Ectodermal cell (in vitro differentiated cells): ENCODE measurements at regions not wholly inside any gene's neighbourhood (a gene's known extent, or its start where the extent isn't known, plus 50 kb on each side); places are given as distances from the start of the nearest gene placed in this dataset.

ENCODE experiments used
- H3K27ac ChIP-seq: 2 replicates; pipeline ENCODE4 v1.7.0; 2013; ENCODE audit warnings: mild to moderate bottlenecking, low read depth, low read length; ENCODE audit not compliant: insufficient read depth, poor library complexity, severe bottlenecking
- H3K27me3 ChIP-seq: 2 replicates; pipeline ENCODE4 v1.7.0; 2013; ENCODE audit warnings: mild to moderate bottlenecking, low read length; ENCODE audit not compliant: insufficient read depth, control insufficient read depth, poor library complexity, severe bottlenecking
- H3K36me3 ChIP-seq: one replicate; pipeline ENCODE4 v1.7.0; 2013; ENCODE audit warnings: low read length; ENCODE audit not compliant: control insufficient read depth, insufficient read depth
- H3K4me1 ChIP-seq: one replicate; pipeline ENCODE4 v1.7.0; 2013; ENCODE audit warnings: low read length; ENCODE audit not compliant: control insufficient read depth, insufficient read depth
- H3K4me3 ChIP-seq: 2 replicates; pipeline ENCODE4 v1.7.0; 2013; ENCODE audit warnings: low read depth, low read length, control low read depth; ENCODE audit not compliant: insufficient read depth
- H3K9me3 ChIP-seq: 2 replicates; pipeline ENCODE4 v1.7.0; 2013; ENCODE audit warnings: mild to moderate bottlenecking, low read length, moderate library complexity; ENCODE audit not compliant: control insufficient read depth
- WGBS, 2 experiments: methylation state at CpG; one replicate each; pipeline ENCODE4 v1.1.7; 2013; ENCODE audit warnings: missing lambda C conversion rate in 2 of 2; 5-methylcytosine and 5-hydroxymethylcytosine counted together

DNA sequence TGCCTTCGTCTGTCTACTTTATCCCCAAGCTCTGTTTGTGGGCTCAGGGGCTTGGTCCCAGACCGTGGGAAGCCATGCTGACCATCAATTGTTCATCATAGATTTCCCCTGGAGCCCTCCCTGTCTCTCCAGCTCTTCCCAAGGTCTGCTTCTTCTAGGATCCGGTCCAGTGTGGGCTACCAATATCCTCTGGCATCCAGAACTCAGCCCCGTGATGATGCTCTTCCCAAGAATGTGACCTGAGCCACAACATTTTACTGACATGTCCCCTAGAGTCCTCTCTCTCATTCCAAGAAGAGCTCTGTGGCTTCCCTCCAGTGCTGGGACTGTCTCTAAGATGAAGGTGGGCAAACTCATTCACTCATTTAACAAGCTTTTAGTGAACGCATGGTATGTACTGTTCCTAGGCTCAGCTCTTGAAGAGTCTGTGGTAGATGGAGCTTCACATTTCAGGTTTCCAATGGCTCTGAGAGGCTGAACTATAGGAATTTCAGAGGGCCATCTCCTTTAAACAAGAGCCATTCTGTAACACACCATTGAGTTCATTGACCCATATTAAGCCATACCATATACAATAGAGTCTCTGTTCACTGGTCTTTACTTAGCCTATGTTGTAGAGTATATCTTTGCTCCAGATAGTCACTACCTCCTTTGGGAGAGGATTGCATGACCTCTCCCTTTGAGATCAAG is 142.0 kb upstream of the APCDD1 start:
- H3K27ac ChIP-seq: no peak overlapping the region
- no peaks in the 10 kb centered on the region for H3K36me3 ChIP-seq
- no peaks in the 10 kb centered on the region for H3K9me3 ChIP-seq
- H3K4me3 ChIP-seq: no peak overlapping the region
- 92% methylated on average over 5 of the region's 5 CpGs for WGBS, 2 experiments
- H3K27me3 ChIP-seq: no peaks in the 10 kb centered on the region
- H3K4me1 ChIP-seq: no peaks in the 10 kb centered on the region

DNA sequence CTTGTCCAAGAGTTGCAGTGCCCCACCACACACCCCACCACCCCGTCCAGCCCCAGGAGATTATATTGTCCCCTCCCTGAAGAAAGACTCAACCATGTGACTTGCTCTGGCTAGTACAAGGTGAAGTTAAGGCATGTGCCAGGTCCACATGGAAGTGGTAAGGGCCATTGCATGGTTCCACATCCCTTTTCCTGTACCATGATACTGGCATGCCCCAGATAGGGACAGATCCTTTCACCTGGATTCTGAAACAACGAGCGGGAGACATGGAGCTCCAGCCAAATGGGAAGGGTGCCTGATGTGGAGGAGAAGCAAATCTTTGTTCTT is 141.5 kb upstream of the APCDD1 start:
- H3K9me3 ChIP-seq: no peaks in the 10 kb centered on the region
- no peak overlapping the region for H3K4me3 ChIP-seq
- 93 to 96% methylated on average over 3 of the region's 3 CpGs for WGBS, 2 experiments
- H3K27me3 ChIP-seq: no peaks in the 10 kb centered on the region
- H3K27ac ChIP-seq: no peak overlapping the region
- no peaks in the 10 kb centered on the region for H3K36me3 ChIP-seq
- H3K4me1 ChIP-seq: no peaks in the 10 kb centered on the region

DNA sequence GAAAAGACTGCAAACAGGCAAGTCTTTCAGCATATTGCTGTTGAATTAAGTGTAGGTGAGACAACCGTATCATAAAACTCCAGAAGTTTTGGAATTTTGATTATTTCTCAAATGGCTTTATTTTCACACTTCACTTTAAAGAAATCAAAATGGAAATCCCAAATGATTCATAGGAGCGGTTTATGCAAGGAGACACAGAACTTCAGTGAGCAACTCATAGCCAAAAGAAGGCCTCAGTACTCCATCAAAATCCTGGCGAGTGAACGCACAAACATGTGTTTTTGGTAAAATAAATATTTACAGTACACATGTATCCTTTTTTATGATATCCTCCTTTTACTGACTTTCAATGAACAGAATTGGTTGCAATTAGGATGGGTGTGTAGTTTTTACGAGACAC is 140.4 kb upstream of the APCDD1 start:
- Histone ChIP-seq H3K9me3 (no peaks in the 10 kb centered on the region), H3K27ac (no peak overlapping the region), H3K27me3 (no peaks in the 10 kb centered on the region), H3K4me1 (peaks cover 6% of the 10 kb centered on the region), H3K36me3 (no peaks in the 10 kb centered on the region), H3K4me3 (no peak overlapping the region)
- whole genome bisulfite sequencing, 2 experiments: 96 to 100% methylated on average over 3 to 4 of the region's 5 CpGs

DNA sequence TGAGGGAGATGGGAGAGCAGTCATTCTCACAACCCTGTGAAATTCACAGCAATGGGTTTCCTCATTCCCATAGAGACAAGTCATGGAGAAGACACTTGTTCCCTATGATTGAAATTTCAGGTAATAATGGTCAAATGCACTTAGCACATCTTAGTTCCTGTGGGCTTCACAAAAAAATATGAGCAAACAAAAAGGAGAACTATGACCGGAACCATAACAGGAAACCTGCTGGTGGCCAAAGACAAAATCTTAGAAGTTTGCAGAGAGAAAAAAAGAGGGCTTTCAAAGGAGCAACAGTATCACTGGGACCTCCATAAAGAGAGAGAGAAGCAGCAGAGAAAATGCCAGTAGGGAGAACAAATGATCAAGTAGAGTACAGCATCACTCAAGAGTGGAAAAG is 138.9 kb upstream of the APCDD1 start:
- 96 to 100% methylated on average over 1 of the region's 1 CpG for WGBS, 2 experiments
- no peaks in the 10 kb centered on the region for H3K36me3 ChIP-seq

GRCh38 chr18:10316778-10317177 is 137.7 kb upstream of the APCDD1 start:
- no peak overlapping the region for H3K4me3 ChIP-seq
- H3K4me1 ChIP-seq: peaks cover 6% of the 10 kb centered on the region
- no peak overlapping the region for H3K27ac ChIP-seq
- WGBS, 2 experiments: 90 to 97% methylated on average over 7 of the region's 7 CpGs
- H3K9me3 ChIP-seq: no peaks in the 10 kb centered on the region
- H3K27me3 ChIP-seq: no peaks in the 10 kb centered on the region
- no peaks in the 10 kb centered on the region for H3K36me3 ChIP-seq

More for the DNA sequence above, 138.9 kb upstream of the APCDD1 start:
- no peak overlapping the region for H3K27ac ChIP-seq
- H3K4me1 ChIP-seq: peaks cover 6% of the 10 kb centered on the region
- no peaks in the 10 kb centered on the region for H3K27me3 ChIP-seq
- H3K9me3 ChIP-seq: no peaks in the 10 kb centered on the region
- no peak overlapping the region for H3K4me3 ChIP-seq

DNA sequence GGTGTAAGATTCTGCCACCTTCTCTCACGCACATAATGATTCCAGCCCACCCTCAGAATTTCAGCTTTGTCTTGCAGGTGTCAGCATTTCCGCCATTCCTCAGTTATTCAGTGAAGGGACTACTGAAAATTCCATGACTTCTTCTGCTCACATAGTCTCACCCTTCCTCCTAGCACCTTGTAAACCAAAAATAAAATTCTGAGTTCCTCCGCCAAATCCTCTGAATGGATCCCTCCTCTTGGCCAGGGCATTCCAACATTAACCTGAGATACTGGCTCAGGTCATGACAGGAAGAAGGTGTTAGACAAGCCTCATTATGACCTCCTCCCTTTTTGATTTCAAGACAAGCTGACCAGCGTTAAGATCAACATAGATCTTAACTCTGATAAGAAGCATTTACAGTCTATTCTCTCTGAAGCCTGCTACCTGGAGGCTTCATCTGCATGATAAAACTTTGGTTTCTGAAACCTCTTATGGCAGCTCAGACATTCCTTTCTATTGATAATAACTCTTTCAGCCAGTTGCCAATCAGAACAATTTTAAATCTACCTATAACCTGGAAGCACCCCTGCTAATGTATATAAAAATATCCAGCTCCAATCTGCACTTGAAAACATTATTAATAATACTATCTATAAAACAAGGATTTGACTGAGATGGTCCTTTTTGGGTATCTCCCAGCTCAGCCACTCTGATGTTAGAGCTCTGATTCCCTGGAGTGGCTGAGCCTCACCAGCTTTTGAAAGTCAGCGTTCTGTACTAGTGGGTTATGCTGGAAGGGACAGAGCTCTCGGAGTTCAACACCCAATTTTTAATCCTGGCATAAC is 136.4 kb upstream of the APCDD1 start:
- H3K27ac ChIP-seq: no peak overlapping the region
- 60 to 62% methylated on average over 6 of the region's 6 CpGs for WGBS, 2 experiments
- H3K9me3 ChIP-seq: no peaks in the 10 kb centered on the region
- H3K4me1 ChIP-seq: peaks cover 6% of the 10 kb centered on the region
- no peak overlapping the region for H3K4me3 ChIP-seq
- no peaks in the 10 kb centered on the region for H3K27me3 ChIP-seq
- no peaks in the 10 kb centered on the region for H3K36me3 ChIP-seq

DNA sequence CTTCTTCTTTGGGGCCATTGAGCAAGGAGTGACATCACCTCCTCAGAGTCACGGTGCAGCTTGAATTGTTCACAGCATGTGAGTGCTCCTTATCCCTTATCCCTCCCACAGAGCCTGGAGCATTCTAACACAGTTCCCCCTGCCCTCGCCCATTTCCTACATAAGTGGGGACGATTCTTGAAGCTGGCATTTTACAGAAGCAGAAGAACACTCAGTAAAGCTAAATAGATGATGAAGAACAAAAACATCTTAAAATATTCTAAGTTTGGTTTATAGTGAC is 135.8 kb upstream of the APCDD1 start:
- H3K4me1 ChIP-seq: peaks cover 6% of the 10 kb centered on the region
- H3K27ac ChIP-seq: no peak overlapping the region
- H3K9me3 ChIP-seq: no peaks in the 10 kb centered on the region
- H3K36me3 ChIP-seq: no peaks in the 10 kb centered on the region
- whole genome bisulfite sequencing, 2 experiments: 12 to 25% methylated on average over 2 to 3 of the region's 3 CpGs
- H3K27me3 ChIP-seq: no peaks in the 10 kb centered on the region
- H3K4me3 ChIP-seq: no peak overlapping the region

- Histone ChIP-seq H3K27me3 (no peaks in the 10 kb centered on the region), H3K27ac (no peak overlapping the region), H3K4me3 (no peak overlapping the region), H3K9me3 (no peaks in the 10 kb centered on the region), H3K36me3 (no peaks in the 10 kb centered on the region), H3K4me1 (peaks cover 6% of the 10 kb centered on the region)
- 85 to 88% methylated on average over 2 of the region's 2 CpGs for WGBS, 2 experiments
Observed at GRCh38 chr18:10319026-10319425, 135.4 kb upstream of the APCDD1 start.

DNA sequence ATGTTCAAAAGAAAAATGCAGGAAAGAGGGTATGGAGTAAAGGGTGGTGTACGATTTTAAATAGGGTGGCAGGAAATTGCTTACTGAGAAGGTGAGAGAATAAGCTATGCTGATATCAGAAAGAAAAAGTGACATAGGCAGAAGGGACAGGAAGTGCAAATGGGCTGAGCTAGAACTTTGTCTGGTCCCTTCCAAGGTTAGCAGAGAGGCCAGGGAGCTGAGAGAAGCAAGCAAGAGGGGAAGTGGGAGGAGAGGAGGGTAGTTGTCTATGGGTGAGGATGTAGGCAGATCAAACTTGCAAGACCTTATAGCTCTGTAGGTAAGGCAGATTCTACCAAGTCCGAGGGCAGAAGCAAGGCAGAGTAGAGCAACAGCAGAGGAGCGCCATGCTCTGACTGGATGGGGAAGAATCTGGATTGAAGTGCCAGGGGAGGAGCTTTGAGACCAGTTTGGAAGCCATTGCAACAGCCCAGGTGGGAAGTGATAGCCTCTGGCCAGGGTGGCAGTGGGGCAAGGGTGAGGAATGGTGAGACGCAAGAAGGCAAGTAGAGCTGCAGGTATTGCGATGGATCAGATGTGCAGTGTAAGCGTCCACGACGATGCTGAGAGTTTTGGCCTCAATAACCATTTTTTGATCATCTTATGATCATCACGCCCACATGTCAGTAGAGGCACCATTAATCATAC is 134.4 kb upstream of the APCDD1 start:
- H3K27ac ChIP-seq: no peak overlapping the region
- H3K27me3 ChIP-seq: no peaks in the 10 kb centered on the region
- WGBS, 2 experiments: 95 to 96% methylated on average over 9 of the region's 9 CpGs
- H3K9me3 ChIP-seq: no peaks in the 10 kb centered on the region
- no peak overlapping the region for H3K4me3 ChIP-seq
- no peaks in the 10 kb centered on the region for H3K36me3 ChIP-seq
- peaks cover 6% of the 10 kb centered on the region for H3K4me1 ChIP-seq

DNA sequence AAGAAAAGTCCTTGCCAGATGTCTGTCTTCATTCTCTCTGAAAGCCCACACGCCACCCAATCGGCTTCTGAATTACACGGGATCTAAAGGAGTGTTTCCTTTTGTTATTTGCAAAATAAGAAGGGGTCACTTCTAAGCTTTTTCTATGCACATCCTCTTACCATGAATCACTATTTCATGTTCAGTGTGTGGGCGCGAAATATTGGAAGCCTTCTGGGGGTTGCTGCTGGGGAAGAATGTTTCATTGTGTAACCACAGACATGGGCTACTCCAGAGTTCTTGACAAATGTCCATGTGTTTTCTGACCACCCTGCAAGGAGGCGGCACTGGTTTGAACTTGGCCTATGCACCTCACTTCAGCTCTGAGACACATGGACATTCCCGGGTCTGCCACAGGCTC is 133.6 kb upstream of the APCDD1 start:
- H3K27me3 ChIP-seq: no peaks in the 10 kb centered on the region
- WGBS, 2 experiments: 95 to 96% methylated on average over 6 to 7 of the region's 7 CpGs

More for the DNA sequence above, 133.6 kb upstream of the APCDD1 start:
- H3K4me3 ChIP-seq: no peak overlapping the region
- no peaks in the 10 kb centered on the region for H3K9me3 ChIP-seq
- H3K4me1 ChIP-seq: peaks cover 6% of the 10 kb centered on the region
- no peak overlapping the region for H3K27ac ChIP-seq
- no peaks in the 10 kb centered on the region for H3K36me3 ChIP-seq
